Right lobe of liver (tissue), 6 donors: ENCODE measurements at regions not wholly inside any gene's neighbourhood (a gene's known extent, or its start where the extent isn't known, plus 50 kb on each side); places are given as distances from the start of the nearest gene placed in this dataset.

ENCODE experiments used
- ATAC-seq, 4 donors: fragments of 200-7000 bp; cut with Tn5 transposase; one replicate each; pipeline ENCODE4 v1.9.1; 2020; ENCODE audit warnings: mild to moderate bottlenecking in 4 of 4, moderate library complexity in 4 of 4
- DNase-seq, 3 donors: peaks; one replicate each; pipeline ENCODE4 v3.0.0-alpha.2; 2020
- H3K27ac ChIP-seq, 3 donors: fragments of 200-600 bp; one replicate each; pipeline ENCODE4 v1.8.0; 2022
- H3K27me3 ChIP-seq, 2 donors: fragments of 200-600 bp; one replicate each; pipeline ENCODE4 v1.8.0; 2022
- H3K36me3 ChIP-seq, 4 donors: fragments of 200-600 bp; sonication (generic) in 1 of 4; one replicate each; pipeline versions ENCODE4 v1.5.1 to v1.8.0; 2017 to 2022; ENCODE audit warnings: control low read depth in 1 of 4
- H3K4me1 ChIP-seq, 4 donors: fragments of 200-600 bp; sonication (generic) in 1 of 4; one replicate each; pipeline versions ENCODE4 v1.5.1 to v1.8.0; 2017 to 2022; ENCODE audit warnings: control low read depth in 1 of 4
- H3K4me3 ChIP-seq, 3 donors: fragments of 200-600 bp; one replicate each; pipeline ENCODE4 v1.8.0; 2022
- H3K9me3 ChIP-seq, 4 donors: fragments of 200-600 bp; sonication (generic) in 1 of 4; one replicate each; pipeline versions ENCODE4 v1.5.1 to v1.8.0; 2017 to 2022; ENCODE audit warnings: control low read depth in 1 of 4
- POLR2A ChIP-seq: fragments of 450-650 bp; IDR thresholded peaks from one replicate; pipeline ENCODE4 v1.6.1; 2017; ENCODE audit warnings: antibody characterized with exemption, mild to moderate bottlenecking
- WGBS: methylation state at CpG from one replicate; pipeline ENCODE4 v1.1.6; 2018; ENCODE audit warnings: low coverage, low lambda C conversion rate; ENCODE audit not compliant: insufficient coverage; ENCODE audit errors: missing lambda C conversion rate; 5-methylcytosine and 5-hydroxymethylcytosine counted together
- intact Hi-C, 2 donors: fragments of 100-400 bp; cut with DNase I; formaldehyde crosslinking; loops; one replicate each; pipeline versions ENCODE4 v1.11.2 to v1.14.1; 2022
- TF ChIP-seq, protein P1 (sequence below), 4 donors: fragments of 200-600 bp in 3 of 4; fragments of 450-650 bp in 1 of 4; IDR thresholded peaks; one replicate each; pipeline versions ENCODE4 v1.5.1 to v1.8.0; 2016 to 2022; ENCODE audit warnings: antibody characterized with exemption in 4 of 4, mild to moderate bottlenecking in 2 of 4
- donor health status: DM: no; HTN: yes; CAD: no.
- donor health status: DM: no; HTN: no; CAD: no.
- donor health status: DM: no; HTN: no; CAD: no.
- donor health status: DM: no; HTN: yes; CAD: no.
- donor health status: DM: no; HTN: yes; CAD: no.

DNA sequence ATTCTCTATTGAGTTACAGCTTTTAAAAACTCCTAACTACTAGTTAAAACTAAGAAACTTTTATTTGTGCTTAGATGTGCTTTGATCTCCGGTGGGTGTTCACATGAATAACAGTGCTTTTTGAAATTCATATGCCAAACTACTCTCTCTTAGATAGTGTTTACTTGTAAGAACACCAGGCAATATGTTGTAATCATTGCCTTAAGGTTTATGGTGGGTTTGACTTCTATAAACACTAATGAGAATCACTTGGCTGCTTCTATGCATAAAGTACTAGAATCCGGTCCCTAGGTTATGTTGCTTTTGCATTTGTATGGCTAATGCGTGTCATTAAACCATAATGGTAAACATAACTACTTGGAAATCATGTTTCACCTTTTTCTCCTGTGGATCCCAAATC is 203.9 kb upstream of the VSTM2A start:
- intact Hi-C loops = no loop called here
- no peaks in the 10 kb centered on the region for H3K36me3 ChIP-seq
- WGBS = 76% methylated on average over 3 of the region's 3 CpGs
- H3K9me3 ChIP-seq = no peaks in the 10 kb centered on the region
- H3K27ac ChIP-seq = no peak overlapping the region
- no peak overlapping the region for H3K4me3 ChIP-seq
- TF ChIP-seq, protein P1, sequence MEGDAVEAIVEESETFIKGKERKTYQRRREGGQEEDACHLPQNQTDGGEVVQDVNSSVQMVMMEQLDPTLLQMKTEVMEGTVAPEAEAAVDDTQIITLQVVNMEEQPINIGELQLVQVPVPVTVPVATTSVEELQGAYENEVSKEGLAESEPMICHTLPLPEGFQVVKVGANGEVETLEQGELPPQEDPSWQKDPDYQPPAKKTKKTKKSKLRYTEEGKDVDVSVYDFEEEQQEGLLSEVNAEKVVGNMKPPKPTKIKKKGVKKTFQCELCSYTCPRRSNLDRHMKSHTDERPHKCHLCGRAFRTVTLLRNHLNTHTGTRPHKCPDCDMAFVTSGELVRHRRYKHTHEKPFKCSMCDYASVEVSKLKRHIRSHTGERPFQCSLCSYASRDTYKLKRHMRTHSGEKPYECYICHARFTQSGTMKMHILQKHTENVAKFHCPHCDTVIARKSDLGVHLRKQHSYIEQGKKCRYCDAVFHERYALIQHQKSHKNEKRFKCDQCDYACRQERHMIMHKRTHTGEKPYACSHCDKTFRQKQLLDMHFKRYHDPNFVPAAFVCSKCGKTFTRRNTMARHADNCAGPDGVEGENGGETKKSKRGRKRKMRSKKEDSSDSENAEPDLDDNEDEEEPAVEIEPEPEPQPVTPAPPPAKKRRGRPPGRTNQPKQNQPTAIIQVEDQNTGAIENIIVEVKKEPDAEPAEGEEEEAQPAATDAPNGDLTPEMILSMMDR (IDR thresholded peaks at IDR 0.05) = no peak
- TF ChIP-seq POLR2A = no peak
- no peaks in the 10 kb centered on the region for H3K27me3 ChIP-seq
- DNase-seq (no peak), ATAC-seq (no peak)
- H3K4me1 ChIP-seq = no peaks in the 10 kb centered on the region

DNA sequence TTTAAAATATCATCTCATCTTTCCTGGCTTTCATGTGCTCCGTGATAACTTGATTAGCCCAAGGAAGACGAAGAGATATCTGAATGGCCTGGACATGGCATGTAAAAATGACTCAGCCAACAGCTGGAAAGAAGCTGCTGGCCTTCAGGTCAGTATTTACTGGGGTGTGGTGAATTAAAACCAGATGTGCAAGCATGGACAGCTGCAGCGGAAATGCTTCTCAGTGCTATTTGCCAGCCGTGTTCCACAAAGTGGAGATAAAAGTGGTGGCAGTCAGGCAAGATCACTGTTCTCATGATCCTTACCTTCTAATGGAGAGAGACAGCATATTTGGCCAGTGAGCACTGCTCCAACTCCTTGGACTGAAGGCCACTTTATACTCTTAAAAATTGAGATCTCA is 203.1 kb upstream of the VSTM2A start:
- Histone ChIP-seq H3K27ac (no peak overlapping the region), H3K4me1 (no peaks in the 10 kb centered on the region), H3K36me3 (no peaks in the 10 kb centered on the region), H3K9me3 (no peaks in the 10 kb centered on the region), H3K27me3 (no peaks in the 10 kb centered on the region), H3K4me3 (no peak overlapping the region)
- intact Hi-C loops = no loop called here
- TF ChIP-seq, protein P1 (IDR thresholded peaks at IDR 0.05) = no peak
- DNase-seq (no peak), ATAC-seq (no peak)
- 30% methylated on average over 4 of the region's 4 CpGs for WGBS

DNA sequence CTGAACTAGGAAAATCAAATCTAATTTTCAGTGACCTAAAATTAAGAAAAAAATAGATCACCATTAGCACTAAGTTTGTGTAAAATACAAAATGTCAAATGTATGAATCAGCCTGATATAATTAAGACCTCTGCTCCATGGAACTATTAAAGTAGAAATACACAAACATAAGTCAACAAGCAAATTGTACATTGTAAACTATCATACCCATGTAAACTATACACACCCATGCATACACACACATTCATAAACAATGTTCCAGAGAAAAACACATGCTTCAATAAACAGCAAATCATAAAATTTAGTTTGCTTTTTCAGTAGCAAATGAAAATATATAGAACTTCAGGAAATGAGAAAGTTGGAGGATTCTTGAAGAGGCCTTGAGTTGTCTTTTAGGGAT is 199.7 kb upstream of the VSTM2A start:
- Histone ChIP-seq H3K4me3 (no peak overlapping the region), H3K27me3 (no peaks in the 10 kb centered on the region), H3K27ac (no peak overlapping the region), H3K9me3 (no peaks in the 10 kb centered on the region), H3K36me3 (no peaks in the 10 kb centered on the region), H3K4me1 (no peaks in the 10 kb centered on the region)
- TF ChIP-seq, protein P1 (IDR thresholded peaks at IDR 0.05) = no peak
- TF ChIP-seq POLR2A = no peak
- ATAC-seq (no peak), DNase-seq (no peak)
- intact Hi-C loops = no loop called here

DNA sequence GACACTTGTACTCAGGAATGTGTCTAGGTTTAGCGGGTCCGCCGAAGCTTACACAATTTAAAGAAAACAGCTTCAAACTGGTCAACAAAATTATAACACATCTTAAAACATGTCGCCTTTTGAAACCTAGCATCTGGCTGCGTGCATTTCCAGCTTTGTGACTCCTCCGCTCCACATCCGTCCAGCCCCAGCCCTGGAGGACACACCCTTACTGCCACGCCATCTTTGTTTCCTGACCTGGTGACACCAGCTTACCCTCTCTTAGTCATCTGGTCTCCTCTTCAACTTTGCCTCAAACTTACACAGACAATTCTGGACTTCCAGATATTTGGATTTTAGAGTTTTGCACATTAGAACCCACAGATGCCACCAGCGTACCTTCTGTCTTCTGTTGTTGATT is 198.7 kb upstream of the VSTM2A start:
- Histone ChIP-seq H3K4me1 (no peaks in the 10 kb centered on the region), H3K4me3 (no peak overlapping the region), H3K27ac (no peak overlapping the region), H3K27me3 (no peaks in the 10 kb centered on the region), H3K9me3 (no peaks in the 10 kb centered on the region), H3K36me3 (no peaks in the 10 kb centered on the region)
- no peak for ATAC-seq
- 76% methylated on average over 6 of the region's 9 CpGs for WGBS
- intact Hi-C loops = no loop called here
- TF ChIP-seq POLR2A = no peak
- TF ChIP-seq, protein P1 (IDR thresholded peaks at IDR 0.05) = no peak
- DNase-seq = no peak

DNA sequence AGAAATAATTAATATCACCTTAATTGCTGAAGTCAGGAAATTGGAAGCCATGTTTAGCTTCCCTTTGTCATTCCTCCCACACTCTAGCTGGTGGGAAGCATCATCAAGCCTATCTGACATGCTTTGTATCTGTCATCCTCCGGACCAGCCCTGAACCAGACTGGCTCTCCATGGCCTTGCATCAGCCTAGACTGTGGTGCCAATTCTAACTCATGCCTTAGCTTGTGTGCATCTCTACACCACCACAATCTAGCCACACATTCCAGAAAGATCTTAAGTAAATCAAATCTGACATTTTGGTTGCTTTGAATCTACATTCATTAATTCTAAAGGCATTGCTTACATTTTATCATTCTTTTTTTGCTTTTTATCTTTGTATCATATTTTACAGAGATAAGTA is 196.4 kb upstream of the VSTM2A start:
- intact Hi-C loops = no loop called here
- DNase-seq = no peak
- no peak for TF ChIP-seq POLR2A
- TF ChIP-seq, protein P1 (IDR thresholded peaks at IDR 0.05) = no peak

More for the DNA sequence above, 196.4 kb upstream of the VSTM2A start:
- no peaks in the 10 kb centered on the region for H3K36me3 ChIP-seq
- no peaks in the 10 kb centered on the region for H3K27me3 ChIP-seq
- WGBS = 50% methylated on average over 1 of the region's 1 CpG
- no peak overlapping the region for H3K27ac ChIP-seq
- H3K9me3 ChIP-seq = no peaks in the 10 kb centered on the region
- H3K4me1 ChIP-seq = no peaks in the 10 kb centered on the region
- ATAC-seq = no peak
- H3K4me3 ChIP-seq = no peak overlapping the region
